Large intestine (tissue), 3 donors: ENCODE measurements at regions not wholly inside any gene's neighbourhood (a gene's known extent, or its start where the extent isn't known, plus 50 kb on each side); places are given as distances from the start of the nearest gene placed in this dataset.

ENCODE experiments used
- DNase-seq, 2 donors: peaks; one replicate each; pipeline versions ENCODE4 v3.0.0 to v3.0.0-alpha.2; 2013
- H3K27ac ChIP-seq: one replicate; pipeline ENCODE4 v1.5.1; 2013; ENCODE audit warnings: low read length
- H3K27me3 ChIP-seq: 2 replicates; pipeline ENCODE4 v1.6.1; 2013; ENCODE audit warnings: low read length; ENCODE audit not compliant: control insufficient read depth, insufficient read depth
- H3K36me3 ChIP-seq: 2 replicates; pipeline ENCODE4 v1.6.1; 2013; ENCODE audit warnings: low read length; ENCODE audit not compliant: control insufficient read depth, insufficient read depth
- H3K4me1 ChIP-seq: one replicate; pipeline ENCODE4 v1.6.1; 2013; ENCODE audit warnings: low read length; ENCODE audit not compliant: control insufficient read depth, insufficient read depth
- H3K4me3 ChIP-seq: one replicate; pipeline ENCODE4 v1.5.1; 2013; ENCODE audit warnings: low read length
- H3K9me3 ChIP-seq: one replicate; pipeline ENCODE4 v1.6.1; 2013; ENCODE audit warnings: mild to moderate bottlenecking, low read depth, low read length, moderate library complexity; ENCODE audit not compliant: control insufficient read depth
- WGBS: methylation state at CpG from one replicate; pipeline ENCODE4 v1.1.5; 2013; ENCODE audit warnings: low lambda C conversion rate; ENCODE audit not compliant: insufficient coverage; 5-methylcytosine and 5-hydroxymethylcytosine counted together

- 50% methylated on average over 2 of the region's 5 CpGs for WGBS
- H3K9me3 ChIP-seq, result no peaks in the 10 kb centered on the region
- H3K36me3 ChIP-seq, result no peaks in the 10 kb centered on the region
- DNase-seq, result peak; percentile 78 to 95
- H3K27me3 ChIP-seq, result no peaks in the 10 kb centered on the region
- H3K4me1 ChIP-seq, result peaks cover 18% of the 10 kb centered on the region
- H3K4me3 ChIP-seq, result no peak overlapping the region
- H3K27ac ChIP-seq, result peak overlapping the region; percentile 79
These were observed 93.7 kb upstream of the TSC22D2 start for GRCh38 chr3:150314248-150315004.

DNA sequence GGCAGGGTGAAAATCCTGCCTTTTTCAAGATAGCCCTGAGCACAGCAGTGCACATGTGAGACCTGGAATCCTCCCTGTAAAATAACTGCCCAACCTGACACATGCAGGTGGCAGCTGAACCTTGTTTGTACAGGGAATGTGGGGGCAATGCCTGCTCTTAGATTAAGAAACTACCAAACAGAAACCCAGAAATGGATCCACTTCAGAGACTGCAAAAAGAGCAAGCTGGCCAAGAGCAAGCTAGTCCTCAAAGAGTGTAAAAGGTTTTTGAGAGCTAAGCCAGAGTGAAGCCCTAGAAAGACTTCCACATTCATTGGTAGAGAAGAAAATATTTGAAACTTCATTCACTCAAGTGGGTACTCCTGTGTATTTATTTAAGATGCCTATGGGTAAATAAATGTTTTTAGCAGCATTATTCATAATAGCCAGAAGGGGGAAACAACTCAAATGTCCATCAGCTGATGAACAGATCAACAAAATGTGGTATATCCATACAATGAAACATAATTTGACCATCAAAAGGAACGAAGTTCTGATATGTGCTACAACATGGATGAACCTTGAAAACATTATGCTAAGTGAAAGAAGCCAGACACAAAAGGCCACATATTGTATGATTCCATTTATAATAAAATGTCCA lies 96.0 kb upstream of the TSC22D2 start:
- Histone ChIP-seq H3K36me3 (no peaks in the 10 kb centered on the region), H3K4me3 (no peak overlapping the region), H3K4me1 (peaks cover 32% of the 10 kb centered on the region), H3K27ac (no peak overlapping the region), H3K27me3 (no peaks in the 10 kb centered on the region), H3K9me3 (no peaks in the 10 kb centered on the region)
- peak in 1 of 2 donors; percentile 22 for DNase-seq
- no CpG with 5 or more reads among the region's 1 CpG for WGBS

- H3K27ac ChIP-seq, result no peak overlapping the region
These were observed 96.9 kb upstream of the TSC22D2 start for GRCh38 chr3:150311156-150311555.

DNA sequence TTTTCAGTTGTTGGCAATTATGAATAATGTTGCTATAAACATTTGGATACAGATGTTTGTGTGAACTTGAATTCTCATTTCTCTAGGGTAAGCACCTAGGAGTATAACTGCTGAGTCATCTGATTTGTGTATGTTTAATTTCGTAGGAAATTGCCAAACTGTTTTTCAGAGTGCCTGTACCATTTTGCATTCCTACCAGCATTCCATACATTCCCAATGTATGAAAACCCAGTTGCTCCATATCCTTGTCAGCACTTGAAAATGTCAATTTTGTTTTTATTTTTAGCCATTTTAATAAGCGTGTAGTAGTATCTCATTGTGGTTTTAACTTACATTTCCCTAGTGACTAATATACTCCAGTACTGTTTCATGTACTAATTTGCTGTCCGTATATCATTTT lies 98.5 kb upstream of the TSC22D2 start:
- no peaks in the 10 kb centered on the region for H3K36me3 ChIP-seq
- H3K27me3 ChIP-seq, result no peaks in the 10 kb centered on the region
- no peaks in the 10 kb centered on the region for H3K9me3 ChIP-seq
- no peak overlapping the region for H3K27ac ChIP-seq
- no peak overlapping the region for H3K4me3 ChIP-seq
- no peak for DNase-seq
- H3K4me1 ChIP-seq, result peaks cover 24% of the 10 kb centered on the region
- WGBS, result 100% methylated on average over 3 of the region's 3 CpGs

More at GRCh38 chr3:150311156-150311555, 96.9 kb upstream of the TSC22D2 start:
- no peaks in the 10 kb centered on the region for H3K36me3 ChIP-seq
- no peaks in the 10 kb centered on the region for H3K27me3 ChIP-seq
- H3K4me1 ChIP-seq, result peaks cover 32% of the 10 kb centered on the region
- H3K4me3 ChIP-seq, result no peak overlapping the region
- no CpG with 5 or more reads among the region's 1 CpG for WGBS
- no peak for DNase-seq
- no peaks in the 10 kb centered on the region for H3K9me3 ChIP-seq

GRCh38 chr3:150309257-150309542 lies 98.9 kb upstream of the TSC22D2 start:
- Histone ChIP-seq H3K4me1 (peaks cover 21% of the 10 kb centered on the region), H3K9me3 (no peaks in the 10 kb centered on the region), H3K36me3 (no peaks in the 10 kb centered on the region), H3K27me3 (no peaks in the 10 kb centered on the region), H3K4me3 (no peak overlapping the region), H3K27ac (peak overlapping the region; percentile 52)
- no peak for DNase-seq

DNA sequence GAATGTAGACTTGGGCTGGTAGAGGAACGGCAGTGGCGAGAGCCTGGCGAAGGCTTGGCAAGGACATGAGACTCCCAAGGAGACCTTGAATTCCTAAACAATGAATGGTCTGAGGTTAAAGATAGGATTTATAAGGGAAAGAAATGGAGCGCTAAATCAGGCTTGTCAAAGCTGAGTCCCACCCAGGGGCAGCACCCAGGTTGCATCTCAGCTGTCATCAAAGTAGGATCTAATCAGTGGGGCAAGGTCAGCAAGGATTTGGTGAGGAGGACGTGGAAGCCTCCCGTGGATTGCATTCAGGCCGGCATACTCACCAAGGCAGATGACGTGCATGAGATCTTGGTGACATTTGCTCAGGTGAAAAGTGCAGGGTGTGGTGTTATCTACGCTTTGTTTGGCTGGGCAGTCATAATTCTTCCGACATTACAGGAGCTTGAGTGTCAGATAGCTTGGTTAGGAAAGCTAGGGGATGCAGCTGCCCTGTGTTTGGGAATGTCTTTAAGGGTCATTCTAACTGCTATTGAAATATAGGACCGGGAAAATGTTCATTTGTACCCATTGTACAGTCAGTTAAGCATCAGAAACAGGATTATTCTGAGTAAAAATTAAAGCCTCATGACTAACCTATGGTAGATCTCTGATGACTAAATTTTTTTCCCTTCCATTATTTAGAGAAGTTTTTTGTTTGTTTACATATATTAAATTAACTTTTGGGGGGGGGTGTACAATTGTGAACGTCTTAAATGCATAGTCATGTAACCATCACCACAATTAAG lies 99.4 kb upstream of the TSC22D2 start:
- H3K9me3 ChIP-seq, result no peaks in the 10 kb centered on the region
- peak overlapping the region; percentile 52 for H3K27ac ChIP-seq
- H3K4me1 ChIP-seq, result peaks cover 18% of the 10 kb centered on the region
- H3K27me3 ChIP-seq, result no peaks in the 10 kb centered on the region
- peak; percentile 78 to 90 for DNase-seq
- H3K36me3 ChIP-seq, result no peaks in the 10 kb centered on the region
- 33% methylated on average over 1 of the region's 12 CpGs for WGBS
- H3K4me3 ChIP-seq, result no peak overlapping the region

DNA sequence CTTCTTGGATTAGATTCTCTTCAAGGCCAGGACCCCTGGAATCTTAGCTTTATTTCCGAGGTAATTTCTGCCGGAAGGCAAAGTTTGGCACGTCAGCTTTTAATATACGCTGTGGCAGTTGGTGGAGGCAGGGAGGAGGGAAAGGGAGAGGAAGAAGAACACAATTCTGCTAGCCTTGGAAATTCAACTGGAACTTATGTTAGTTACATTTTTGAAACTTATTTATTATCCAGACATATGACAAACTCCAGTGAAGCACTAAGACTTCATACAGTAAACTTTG lies 100.1 kb upstream of the TSC22D2 start:
- Histone ChIP-seq H3K27me3 (no peaks in the 10 kb centered on the region), H3K9me3 (no peaks in the 10 kb centered on the region), H3K4me3 (no peak overlapping the region), H3K36me3 (no peaks in the 10 kb centered on the region), H3K4me1 (peaks cover 18% of the 10 kb centered on the region), H3K27ac (no peak overlapping the region)
- no CpG with 5 or more reads among the region's 4 CpGs for WGBS
- no peak for DNase-seq

- Histone ChIP-seq H3K9me3 (no peaks in the 10 kb centered on the region), H3K4me3 (no peak overlapping the region), H3K36me3 (no peaks in the 10 kb centered on the region), H3K27me3 (no peaks in the 10 kb centered on the region), H3K27ac (no peak overlapping the region), H3K4me1 (peaks cover 18% of the 10 kb centered on the region)
- 93% methylated on average over 2 of the region's 6 CpGs for WGBS
- no peak for DNase-seq
These were observed 100.6 kb upstream of the TSC22D2 start for GRCh38 chr3:150307311-150308036.

- Histone ChIP-seq H3K4me3 (no peak overlapping the region), H3K27me3 (no peaks in the 10 kb centered on the region), H3K36me3 (no peaks in the 10 kb centered on the region), H3K4me1 (peaks cover 18% of the 10 kb centered on the region), H3K27ac (no peak overlapping the region), H3K9me3 (no peaks in the 10 kb centered on the region)
- 90% methylated on average over 2 of the region's 5 CpGs for WGBS
- DNase-seq, result peak in 1 of 2 donors; percentile 51
These were observed 101.2 kb upstream of the TSC22D2 start for GRCh38 chr3:150306906-150307305.

GRCh38 chr3:150306083-150306482 lies 102.0 kb upstream of the TSC22D2 start:
- Histone ChIP-seq H3K27me3 (no peaks in the 10 kb centered on the region), H3K36me3 (no peaks in the 10 kb centered on the region), H3K4me1 (peaks cover 22% of the 10 kb centered on the region), H3K27ac (no peak overlapping the region), H3K9me3 (no peaks in the 10 kb centered on the region), H3K4me3 (no peak overlapping the region)
- DNase-seq, result no peak
- WGBS, result 83% methylated on average over 1 of the region's 3 CpGs
